GM12874 (cell line): ENCODE measurements at regions not wholly inside any gene's neighbourhood (a gene's known extent, or its start where the extent isn't known, plus 50 kb on each side); places are given as distances from the start of the nearest gene placed in this dataset.

Experiments
- CTCF ChIP-seq: IDR thresholded peaks from 2 replicates; pipeline ENCODE4 v1.5.1; 2011; ENCODE audit warnings: low read depth, mild to moderate bottlenecking, control low read depth, low read length, moderate library complexity; ENCODE audit not compliant: insufficient read depth

DNA sequence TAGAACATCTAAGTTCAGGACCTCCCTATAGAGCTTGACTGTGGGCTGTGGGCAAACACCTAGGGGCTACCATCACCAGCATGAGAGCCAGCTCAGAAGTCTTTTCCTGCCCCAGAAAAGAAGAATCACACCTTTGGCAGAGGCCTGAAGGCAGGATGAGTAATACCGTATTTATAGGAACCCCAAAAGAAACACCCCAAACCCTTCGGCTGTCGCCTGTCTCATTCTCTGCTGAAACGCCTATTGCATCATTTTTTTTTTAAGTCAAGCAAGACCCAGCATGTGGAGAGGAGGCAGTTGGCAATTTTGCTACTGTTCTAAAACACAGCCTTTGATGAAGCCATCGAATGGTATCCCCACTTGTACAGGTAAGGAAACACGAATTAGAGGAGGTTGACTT lies 436.4 kb downstream of the TFAP2A start:
- no peak for TF ChIP-seq CTCF

DNA sequence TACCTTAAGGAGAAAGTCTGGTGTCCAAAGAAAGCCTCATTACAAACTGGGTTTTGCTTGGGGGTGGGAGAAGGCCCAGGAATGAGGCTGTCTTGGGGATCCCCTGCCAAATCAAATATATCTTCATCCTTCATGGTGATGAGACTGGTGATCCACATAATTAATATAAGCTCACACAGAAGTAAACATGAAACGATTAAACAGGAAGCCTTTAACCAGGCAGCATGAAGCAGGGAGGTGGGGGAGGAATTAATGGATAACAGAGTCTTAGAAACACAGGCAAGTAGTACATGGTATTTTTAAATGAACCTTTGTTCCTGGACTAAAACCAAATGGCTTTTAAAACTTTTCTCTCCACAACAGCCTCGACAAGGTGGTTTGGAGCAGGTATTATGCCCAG lies 437.5 kb downstream of the TFAP2A start:
- no peak for TF ChIP-seq CTCF

DNA sequence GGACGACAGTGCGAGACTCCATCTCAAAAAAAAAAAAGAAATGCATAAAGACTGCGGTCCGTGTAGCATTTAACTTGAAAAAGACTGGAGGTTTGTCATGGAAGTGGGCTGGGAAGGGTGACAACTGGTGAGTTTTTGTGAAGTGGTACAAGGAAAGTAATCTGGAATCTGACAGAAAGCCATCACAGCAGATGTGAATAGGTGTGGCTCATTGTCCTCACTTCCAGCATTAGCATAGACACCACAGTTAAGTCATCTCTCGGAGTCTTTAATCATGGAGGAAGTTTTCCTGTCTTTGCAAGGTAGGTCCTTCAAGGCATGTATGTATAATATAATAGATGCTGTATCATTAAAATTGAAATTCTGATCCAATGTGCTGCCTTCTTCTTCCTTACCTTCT lies 453.2 kb downstream of the TFAP2A start:
- TF ChIP-seq CTCF, result no peak

- TF ChIP-seq CTCF, result no peak
Observed at GRCh38 chr6:9957215-9957759, 457.6 kb downstream of the TFAP2A start.

DNA sequence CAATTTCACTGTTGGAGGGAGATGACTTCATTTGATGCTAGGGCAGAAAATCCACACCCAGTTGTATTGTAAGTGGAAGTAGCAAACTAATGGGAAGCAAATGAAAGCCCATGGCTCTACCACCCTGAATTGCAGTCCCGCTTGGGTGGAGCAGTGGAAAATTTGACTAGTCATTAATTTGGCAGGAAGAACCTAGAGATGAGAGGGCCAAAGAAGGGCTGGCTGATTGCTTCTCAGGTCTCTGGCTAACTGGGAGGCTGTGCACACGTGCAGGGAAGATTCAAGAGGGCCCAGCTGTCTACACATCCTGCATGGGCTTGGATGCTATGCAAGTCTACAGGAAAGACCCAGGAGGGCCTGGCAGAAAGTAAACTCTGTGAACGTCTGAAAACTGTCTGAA lies 466.2 kb downstream of the TFAP2A start:
- no peak for TF ChIP-seq CTCF

- TF ChIP-seq CTCF, result no peak
Observed at GRCh38 chr6:9943986-9944385, 470.9 kb downstream of the TFAP2A start.

- no peak for TF ChIP-seq CTCF
Observed at GRCh38 chr6:9943026-9943425, 471.8 kb downstream of the TFAP2A start.

GRCh38 chr6:9942131-9942530 lies 472.7 kb downstream of the TFAP2A start:
- TF ChIP-seq CTCF, result no peak
